Activated CD4-positive, alpha-beta memory T cell treated with anti-CD3 and anti-CD28 coated beads for 36 hours (primary cell): ENCODE measurements at regions not wholly inside any gene's neighbourhood (a gene's known extent, or its start where the extent isn't known, plus 50 kb on each side); places are given as distances from the start of the nearest gene placed in this dataset.

Experiments
- CTCF ChIA-PET: fragments of 350-600 bp; sonication (Branson Sonifier 250); formaldehyde crosslinking; loops from one replicate; lab custom pipeline; 2021; ENCODE audit warnings: antibody characterized with exemption, inconsistent platforms; lab: Charles Lee
- POLR2A ChIA-PET: fragments of 350-600 bp; sonication (Branson Sonifier 250); formaldehyde crosslinking; loops from one replicate; lab custom pipeline; 2021; ENCODE audit warnings: antibody characterized with exemption; lab: Charles Lee
- DNase-seq: peaks from one replicate; pipeline ENCODE4 v3.0.0-alpha.2; 2020
- H3K27ac Mint-ChIP-seq: one replicate; pipeline ENCODE4 v1.8.0; 2021; ENCODE audit warnings: mixed read lengths
- H3K27me3 Mint-ChIP-seq: one replicate; pipeline ENCODE4 v1.8.0; 2021; ENCODE audit warnings: mixed read lengths
- H3K36me3 Mint-ChIP-seq: one replicate; pipeline ENCODE4 v1.8.0; 2021; ENCODE audit warnings: mixed read lengths
- H3K4me1 Mint-ChIP-seq: one replicate; pipeline ENCODE4 v1.8.0; 2021; ENCODE audit warnings: low read depth, mixed read lengths
- H3K4me3 Mint-ChIP-seq: one replicate; pipeline ENCODE4 v1.8.0; 2021; ENCODE audit warnings: mild to moderate bottlenecking, mixed read lengths
- H3K9me3 Mint-ChIP-seq: one replicate; pipeline ENCODE4 v1.8.0; 2021; ENCODE audit warnings: mixed read lengths
- intact Hi-C: fragments of 100-400 bp; cut with micrococcal nuclease; formaldehyde crosslinking; loops from one replicate; pipeline ENCODE4 v1.15.1; 2023

- peaks cover 17% of the 10 kb centered on the region for H3K9me3 Mint-ChIP-seq
- ChIA-PET POLR2A (no interaction called here), CTCF (no interaction called here)
- no peak overlapping the region for H3K4me3 Mint-ChIP-seq
- H3K4me1 Mint-ChIP-seq: no peaks in the 10 kb centered on the region
- H3K27ac Mint-ChIP-seq: no peak overlapping the region
- no peak for DNase-seq
- no peaks in the 10 kb centered on the region for H3K27me3 Mint-ChIP-seq
- intact Hi-C loops: no loop called here
- H3K36me3 Mint-ChIP-seq: no peaks in the 10 kb centered on the region
Measured at GRCh38 chr20:22501034-22501433, 83.3 kb downstream of the FOXA2 start.

GRCh38 chr20:22499515-22500166, 84.7 kb downstream of the FOXA2 start:
- H3K4me1 Mint-ChIP-seq: no peaks in the 10 kb centered on the region
- ChIA-PET POLR2A (no interaction called here), CTCF (no interaction called here)
- H3K27ac Mint-ChIP-seq: no peak overlapping the region
- H3K36me3 Mint-ChIP-seq: no peaks in the 10 kb centered on the region
- H3K9me3 Mint-ChIP-seq: peaks cover 17% of the 10 kb centered on the region
- intact Hi-C loops: no loop called here
- DNase-seq: no peak
- H3K4me3 Mint-ChIP-seq: no peak overlapping the region
- H3K27me3 Mint-ChIP-seq: no peaks in the 10 kb centered on the region

DNA sequence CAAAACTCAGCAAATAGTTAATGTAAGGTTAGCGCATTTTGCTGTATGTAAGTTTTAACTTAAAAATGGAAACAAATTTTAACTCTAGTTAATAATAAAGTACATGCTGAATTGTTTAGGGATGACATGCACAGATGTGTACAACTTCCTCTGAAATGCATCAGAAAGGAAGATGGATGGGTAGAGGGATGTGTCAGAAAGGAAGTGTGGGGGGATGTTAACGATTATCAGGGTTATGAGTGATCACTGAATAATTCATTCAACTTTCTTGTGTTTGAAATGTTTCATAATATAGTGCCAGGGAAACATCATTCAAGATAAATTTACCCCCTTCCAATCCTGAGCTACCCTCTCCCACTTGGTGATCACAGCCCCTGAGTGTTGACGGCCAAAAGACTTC, 87.6 kb downstream of the FOXA2 start:
- Mint-ChIP-seq H3K27me3 (no peaks in the 10 kb centered on the region), H3K36me3 (no peaks in the 10 kb centered on the region), H3K4me1 (no peaks in the 10 kb centered on the region), H3K9me3 (peaks cover 9% of the 10 kb centered on the region), H3K27ac (no peak overlapping the region), H3K4me3 (no peak overlapping the region)
- no peak for DNase-seq
- CTCF ChIA-PET: no interaction called here
- intact Hi-C loops: no loop called here
- POLR2A ChIA-PET: no interaction called here

GRCh38 chr20:22495789-22496188, 88.6 kb downstream of the FOXA2 start:
- no peaks in the 10 kb centered on the region for H3K27me3 Mint-ChIP-seq
- no peak overlapping the region for H3K4me3 Mint-ChIP-seq
- intact Hi-C loops: no loop called here
- POLR2A ChIA-PET: no interaction called here
- CTCF ChIA-PET: no interaction called here
- no peak overlapping the region for H3K27ac Mint-ChIP-seq
- no peaks in the 10 kb centered on the region for H3K36me3 Mint-ChIP-seq
- DNase-seq: no peak
- no peaks in the 10 kb centered on the region for H3K4me1 Mint-ChIP-seq
- peaks cover 9% of the 10 kb centered on the region for H3K9me3 Mint-ChIP-seq

- no peaks in the 10 kb centered on the region for H3K4me1 Mint-ChIP-seq
- H3K27me3 Mint-ChIP-seq: no peaks in the 10 kb centered on the region
- intact Hi-C loops: no loop called here
- H3K36me3 Mint-ChIP-seq: no peaks in the 10 kb centered on the region
- H3K9me3 Mint-ChIP-seq: peaks cover 7% of the 10 kb centered on the region
- H3K4me3 Mint-ChIP-seq: no peak overlapping the region
- POLR2A ChIA-PET: no interaction called here
- H3K27ac Mint-ChIP-seq: no peak overlapping the region
- CTCF ChIA-PET: no interaction called here
- no peak for DNase-seq
Measured at GRCh38 chr20:22495172-22495571, 89.2 kb downstream of the FOXA2 start.

GRCh38 chr20:22492497-22492896, 91.9 kb downstream of the FOXA2 start:
- POLR2A ChIA-PET: no interaction called here
- Mint-ChIP-seq H3K4me3 (no peak overlapping the region), H3K36me3 (no peaks in the 10 kb centered on the region), H3K27me3 (no peaks in the 10 kb centered on the region), H3K9me3 (peaks cover 5% of the 10 kb centered on the region), H3K27ac (no peak overlapping the region), H3K4me1 (no peaks in the 10 kb centered on the region)
- intact Hi-C loops: no loop called here
- CTCF ChIA-PET: no interaction called here
- DNase-seq: no peak

- DNase-seq: no peak
- POLR2A ChIA-PET: no interaction called here
- H3K36me3 Mint-ChIP-seq: no peaks in the 10 kb centered on the region
- CTCF ChIA-PET: no interaction called here
- peaks cover 2% of the 10 kb centered on the region for H3K9me3 Mint-ChIP-seq
- no peak overlapping the region for H3K4me3 Mint-ChIP-seq
- no peak overlapping the region for H3K27ac Mint-ChIP-seq
- intact Hi-C loops: no loop called here
- no peaks in the 10 kb centered on the region for H3K4me1 Mint-ChIP-seq
- H3K27me3 Mint-ChIP-seq: no peaks in the 10 kb centered on the region
Measured at GRCh38 chr20:22491194-22491505, 93.2 kb downstream of the FOXA2 start.

GRCh38 chr20:22490287-22491193, 93.8 kb downstream of the FOXA2 start:
- no peaks in the 10 kb centered on the region for H3K36me3 Mint-ChIP-seq
- POLR2A ChIA-PET: no interaction called here
- H3K4me1 Mint-ChIP-seq: no peaks in the 10 kb centered on the region
- H3K4me3 Mint-ChIP-seq: no peak overlapping the region
- no peak for DNase-seq
- H3K9me3 Mint-ChIP-seq: peaks cover 2% of the 10 kb centered on the region
- no peaks in the 10 kb centered on the region for H3K27me3 Mint-ChIP-seq
- CTCF ChIA-PET: no interaction called here
- H3K27ac Mint-ChIP-seq: no peak overlapping the region
- intact Hi-C loops: no loop called here

DNA sequence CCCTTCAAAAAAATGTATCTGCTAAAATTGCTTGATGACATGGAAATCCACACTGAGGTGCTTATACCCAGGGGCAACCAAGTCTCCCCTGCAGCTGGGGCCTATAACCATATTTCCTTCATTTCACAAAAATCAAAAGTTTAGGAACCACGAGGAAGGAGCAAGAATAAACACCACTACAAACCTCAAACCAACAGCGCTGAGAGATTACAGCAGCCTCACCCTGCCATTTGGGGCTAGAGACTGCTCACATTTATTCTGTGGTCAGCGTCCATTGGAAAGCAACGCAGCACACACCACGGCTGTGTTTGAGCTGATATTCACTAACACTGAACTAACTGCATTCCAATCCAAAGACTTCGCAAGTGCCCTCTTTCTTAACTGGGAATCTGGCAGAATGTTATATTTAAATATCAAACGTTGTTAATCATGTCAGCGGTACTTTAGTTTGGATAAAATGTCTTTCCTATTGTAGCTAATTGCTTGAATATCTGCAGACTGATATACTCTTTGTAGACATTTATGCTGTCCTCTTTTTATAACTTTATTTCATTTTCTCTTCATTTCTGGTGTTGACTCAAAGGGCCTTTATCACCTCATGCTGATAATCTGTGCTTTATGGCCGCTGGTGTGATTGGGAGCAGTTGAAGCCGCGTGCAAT, 94.6 kb downstream of the FOXA2 start:
- ChIA-PET CTCF (no interaction called here), POLR2A (no interaction called here)
- no peak overlapping the region for H3K27ac Mint-ChIP-seq
- intact Hi-C loops: no loop called here
- no peaks in the 10 kb centered on the region for H3K27me3 Mint-ChIP-seq
- H3K36me3 Mint-ChIP-seq: no peaks in the 10 kb centered on the region
- H3K4me3 Mint-ChIP-seq: no peak overlapping the region
- peaks cover 2% of the 10 kb centered on the region for H3K9me3 Mint-ChIP-seq
- H3K4me1 Mint-ChIP-seq: no peaks in the 10 kb centered on the region
- DNase-seq: no peak

GRCh38 chr20:22480336-22480735, 104.0 kb downstream of the FOXA2 start:
- intact Hi-C loops: no loop called here
- no peak for DNase-seq
- H3K27me3 Mint-ChIP-seq: no peaks in the 10 kb centered on the region
- ChIA-PET POLR2A (no interaction called here), CTCF (no interaction called here)
- H3K36me3 Mint-ChIP-seq: no peaks in the 10 kb centered on the region
- no peaks in the 10 kb centered on the region for H3K4me1 Mint-ChIP-seq
- peaks cover 13% of the 10 kb centered on the region for H3K9me3 Mint-ChIP-seq
- no peak overlapping the region for H3K27ac Mint-ChIP-seq
- no peak overlapping the region for H3K4me3 Mint-ChIP-seq

DNA sequence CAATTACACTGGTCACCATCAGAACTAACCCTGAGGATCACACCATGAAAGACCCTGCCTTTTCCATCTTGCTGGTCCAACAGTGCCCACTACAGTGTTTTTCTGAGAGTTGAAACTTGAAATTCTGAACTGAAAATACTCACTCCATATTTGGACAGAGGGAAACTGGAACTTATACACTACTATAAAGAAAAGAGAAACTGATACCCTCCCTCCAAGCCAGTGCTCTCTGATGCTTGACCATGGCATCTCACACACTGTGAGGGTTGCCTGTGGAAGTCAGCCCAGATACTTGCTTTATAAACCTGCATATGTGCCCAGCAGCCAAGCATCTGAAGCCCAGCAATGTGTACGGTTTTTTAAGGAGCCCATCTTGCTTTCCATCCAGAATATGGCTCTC, 108.7 kb downstream of the FOXA2 start:
- CTCF ChIA-PET: no interaction called here
- intact Hi-C loops: no loop called here
- no peaks in the 10 kb centered on the region for H3K36me3 Mint-ChIP-seq

DNA sequence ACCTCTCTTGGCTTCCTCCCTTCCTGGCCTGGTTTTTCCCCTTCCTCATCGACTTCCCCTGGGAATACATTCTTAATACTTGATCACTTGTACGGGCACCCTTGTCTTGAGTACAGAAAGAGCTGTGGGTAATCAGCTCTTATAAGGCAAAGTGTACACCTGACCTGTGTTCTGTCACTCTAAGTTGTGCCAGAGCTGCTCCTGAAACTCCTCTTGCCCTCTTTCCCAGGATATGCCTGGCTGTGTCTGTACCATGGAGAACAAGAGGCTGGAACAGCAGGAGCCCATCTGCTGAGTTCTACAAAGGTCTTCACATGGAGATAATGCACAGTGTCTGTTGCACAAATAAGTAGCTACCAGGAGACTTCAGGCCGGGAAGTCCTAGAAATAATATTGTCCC, 110.1 kb downstream of the FOXA2 start:
- Mint-ChIP-seq H3K4me1 (no peaks in the 10 kb centered on the region), H3K27me3 (no peaks in the 10 kb centered on the region), H3K27ac (no peak overlapping the region), H3K9me3 (peaks cover 28% of the 10 kb centered on the region), H3K36me3 (no peaks in the 10 kb centered on the region), H3K4me3 (no peak overlapping the region)
- POLR2A ChIA-PET: no interaction called here
- intact Hi-C loops: no loop called here
- DNase-seq: no peak
- CTCF ChIA-PET: interaction anchor here (0.8 kb wide), 1 partner anchor 10 kb away, joined by 3 read pairs; no protein-coding TSS in a partner anchor

More for the DNA sequence above, 108.7 kb downstream of the FOXA2 start:
- no peaks in the 10 kb centered on the region for H3K4me1 Mint-ChIP-seq
- no peak overlapping the region for H3K4me3 Mint-ChIP-seq
- H3K27me3 Mint-ChIP-seq: no peaks in the 10 kb centered on the region
- DNase-seq: no peak
- POLR2A ChIA-PET: no interaction called here
- peaks cover 28% of the 10 kb centered on the region for H3K9me3 Mint-ChIP-seq
- no peak overlapping the region for H3K27ac Mint-ChIP-seq
